ENCODE measurements at regions not wholly inside any gene's neighbourhood (a gene's known extent, or its start where the extent isn't known, plus 50 kb on each side); places are given as distances from the start of the nearest gene placed in this dataset.

DNA sequence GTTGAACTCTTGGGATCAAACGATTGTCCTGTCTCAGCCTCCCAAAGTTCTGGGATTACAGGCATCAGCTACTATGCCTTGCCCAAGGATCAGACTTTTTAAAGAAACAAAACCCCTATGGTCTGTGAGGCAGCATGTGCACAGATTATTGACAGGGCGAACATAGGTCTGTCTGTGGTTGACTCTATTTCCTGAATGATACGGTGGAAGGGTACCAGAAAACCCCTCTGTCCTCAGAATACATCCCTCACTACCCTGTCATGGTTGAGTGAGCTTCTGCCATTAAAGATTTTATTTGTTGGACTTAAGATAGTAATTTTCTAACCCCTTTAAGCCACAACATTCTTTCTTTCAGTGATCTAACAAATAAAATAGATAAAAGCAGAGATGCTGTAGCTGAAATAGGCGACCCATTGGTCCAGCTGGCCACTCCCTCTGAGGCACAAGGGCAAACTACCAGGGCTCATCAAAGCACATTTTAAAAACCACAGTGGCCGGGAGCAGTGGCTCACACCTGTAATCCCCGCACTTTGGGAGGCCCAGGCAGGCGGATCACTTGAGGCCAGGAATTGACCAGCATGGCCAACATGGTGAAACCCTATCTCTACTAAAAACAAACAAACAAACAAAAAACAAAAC is 84.9 kb upstream of the ANKRD55 start:
- TF ChIP-seq, protein P1, sequence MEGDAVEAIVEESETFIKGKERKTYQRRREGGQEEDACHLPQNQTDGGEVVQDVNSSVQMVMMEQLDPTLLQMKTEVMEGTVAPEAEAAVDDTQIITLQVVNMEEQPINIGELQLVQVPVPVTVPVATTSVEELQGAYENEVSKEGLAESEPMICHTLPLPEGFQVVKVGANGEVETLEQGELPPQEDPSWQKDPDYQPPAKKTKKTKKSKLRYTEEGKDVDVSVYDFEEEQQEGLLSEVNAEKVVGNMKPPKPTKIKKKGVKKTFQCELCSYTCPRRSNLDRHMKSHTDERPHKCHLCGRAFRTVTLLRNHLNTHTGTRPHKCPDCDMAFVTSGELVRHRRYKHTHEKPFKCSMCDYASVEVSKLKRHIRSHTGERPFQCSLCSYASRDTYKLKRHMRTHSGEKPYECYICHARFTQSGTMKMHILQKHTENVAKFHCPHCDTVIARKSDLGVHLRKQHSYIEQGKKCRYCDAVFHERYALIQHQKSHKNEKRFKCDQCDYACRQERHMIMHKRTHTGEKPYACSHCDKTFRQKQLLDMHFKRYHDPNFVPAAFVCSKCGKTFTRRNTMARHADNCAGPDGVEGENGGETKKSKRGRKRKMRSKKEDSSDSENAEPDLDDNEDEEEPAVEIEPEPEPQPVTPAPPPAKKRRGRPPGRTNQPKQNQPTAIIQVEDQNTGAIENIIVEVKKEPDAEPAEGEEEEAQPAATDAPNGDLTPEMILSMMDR (IDR thresholded peaks at IDR 0.05; ENCODE audit: insufficient read depth, low read length) = no peak
- TF ChIP-seq, protein P2, sequence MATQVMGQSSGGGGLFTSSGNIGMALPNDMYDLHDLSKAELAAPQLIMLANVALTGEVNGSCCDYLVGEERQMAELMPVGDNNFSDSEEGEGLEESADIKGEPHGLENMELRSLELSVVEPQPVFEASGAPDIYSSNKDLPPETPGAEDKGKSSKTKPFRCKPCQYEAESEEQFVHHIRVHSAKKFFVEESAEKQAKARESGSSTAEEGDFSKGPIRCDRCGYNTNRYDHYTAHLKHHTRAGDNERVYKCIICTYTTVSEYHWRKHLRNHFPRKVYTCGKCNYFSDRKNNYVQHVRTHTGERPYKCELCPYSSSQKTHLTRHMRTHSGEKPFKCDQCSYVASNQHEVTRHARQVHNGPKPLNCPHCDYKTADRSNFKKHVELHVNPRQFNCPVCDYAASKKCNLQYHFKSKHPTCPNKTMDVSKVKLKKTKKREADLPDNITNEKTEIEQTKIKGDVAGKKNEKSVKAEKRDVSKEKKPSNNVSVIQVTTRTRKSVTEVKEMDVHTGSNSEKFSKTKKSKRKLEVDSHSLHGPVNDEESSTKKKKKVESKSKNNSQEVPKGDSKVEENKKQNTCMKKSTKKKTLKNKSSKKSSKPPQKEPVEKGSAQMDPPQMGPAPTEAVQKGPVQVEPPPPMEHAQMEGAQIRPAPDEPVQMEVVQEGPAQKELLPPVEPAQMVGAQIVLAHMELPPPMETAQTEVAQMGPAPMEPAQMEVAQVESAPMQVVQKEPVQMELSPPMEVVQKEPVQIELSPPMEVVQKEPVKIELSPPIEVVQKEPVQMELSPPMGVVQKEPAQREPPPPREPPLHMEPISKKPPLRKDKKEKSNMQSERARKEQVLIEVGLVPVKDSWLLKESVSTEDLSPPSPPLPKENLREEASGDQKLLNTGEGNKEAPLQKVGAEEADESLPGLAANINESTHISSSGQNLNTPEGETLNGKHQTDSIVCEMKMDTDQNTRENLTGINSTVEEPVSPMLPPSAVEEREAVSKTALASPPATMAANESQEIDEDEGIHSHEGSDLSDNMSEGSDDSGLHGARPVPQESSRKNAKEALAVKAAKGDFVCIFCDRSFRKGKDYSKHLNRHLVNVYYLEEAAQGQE (IDR thresholded peaks at IDR 0.05; ENCODE audit: insufficient replicate concordance, low read depth) = no peak
- no peak for TF ChIP-seq SPI1 (IDR thresholded peaks at IDR 0.05; ENCODE audit: borderline replicate concordance, low read depth)

All from HL-60 (cell line).